ENCODE measurements at regions not wholly inside any gene's neighbourhood (a gene's known extent, or its start where the extent isn't known, plus 50 kb on each side); places are given as distances from the start of the nearest gene placed in this dataset.

DNA sequence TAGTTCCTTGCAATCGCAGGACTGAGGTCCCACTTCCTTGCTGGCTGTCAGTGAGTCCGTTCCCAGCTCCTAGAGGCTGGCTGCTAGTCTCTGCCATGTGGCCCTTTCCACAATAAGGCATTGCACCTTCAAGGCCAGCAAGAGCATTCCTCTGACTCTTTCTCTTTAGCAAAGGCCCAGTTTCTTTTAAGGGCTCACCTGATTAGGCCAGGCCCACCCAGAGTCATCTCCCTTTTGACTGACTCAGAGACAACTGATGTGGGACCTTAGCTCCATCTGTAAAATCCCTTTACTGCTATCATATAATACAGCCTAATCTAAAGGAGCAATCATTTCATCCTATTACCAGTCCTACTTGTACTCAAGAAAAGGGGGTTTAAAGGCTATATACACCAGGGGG lies 278.2 kb downstream of the SLC4A3 start:
- no peak for DNase-seq

DNA sequence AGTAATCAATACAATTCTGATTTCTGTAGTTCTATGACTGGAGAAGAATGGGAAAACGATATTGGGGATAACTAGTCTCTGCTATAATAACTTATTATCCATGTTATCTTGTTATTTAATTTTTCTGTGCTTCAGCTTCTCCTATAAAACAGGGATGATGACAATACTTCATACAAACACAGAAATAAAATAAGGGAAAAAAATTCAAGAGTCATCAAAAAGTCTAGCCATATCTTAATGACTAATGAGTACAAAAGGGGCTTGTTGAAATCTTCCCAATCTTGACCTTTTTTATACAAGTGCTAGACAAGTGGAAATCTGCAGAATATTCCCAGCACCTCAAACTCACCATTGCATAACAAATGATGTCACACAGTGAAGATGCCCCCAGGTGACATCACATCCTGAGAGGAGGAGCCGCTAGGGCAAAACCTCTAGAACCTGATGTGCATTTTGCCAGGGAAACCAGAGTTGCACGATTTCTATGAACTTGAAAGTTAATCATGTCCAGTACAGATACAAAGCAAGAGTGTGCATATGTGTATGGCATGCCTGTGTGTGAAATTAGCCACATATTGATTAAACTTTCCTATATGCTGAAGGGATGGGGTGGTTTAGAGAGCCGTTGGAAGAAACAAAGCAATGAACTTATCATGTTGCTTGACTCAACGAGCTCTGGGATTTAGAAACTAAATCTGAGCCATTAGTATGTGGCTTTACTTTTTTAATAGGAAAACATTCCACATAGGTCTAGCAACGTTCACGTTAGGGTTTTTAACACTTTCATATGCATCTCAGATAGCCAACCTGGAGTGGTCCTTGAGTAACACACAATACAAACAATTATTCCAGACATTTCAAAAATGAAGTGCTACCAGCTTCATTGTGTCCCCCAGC lies 278.9 kb downstream of the SLC4A3 start:
- DNase-seq, result no peak

- DNase-seq, result no peak
Observed at GRCh38 chr2:219907011-219907365, 279.6 kb downstream of the SLC4A3 start.

GRCh38 chr2:219908538-219908937 lies 281.1 kb downstream of the SLC4A3 start:
- no peak for DNase-seq

- no peak for DNase-seq
Observed at GRCh38 chr2:219911541-219911940, 284.1 kb downstream of the SLC4A3 start.

GRCh38 chr2:219912491-219912921 lies 285.1 kb downstream of the SLC4A3 start:
- no peak for DNase-seq

DNA sequence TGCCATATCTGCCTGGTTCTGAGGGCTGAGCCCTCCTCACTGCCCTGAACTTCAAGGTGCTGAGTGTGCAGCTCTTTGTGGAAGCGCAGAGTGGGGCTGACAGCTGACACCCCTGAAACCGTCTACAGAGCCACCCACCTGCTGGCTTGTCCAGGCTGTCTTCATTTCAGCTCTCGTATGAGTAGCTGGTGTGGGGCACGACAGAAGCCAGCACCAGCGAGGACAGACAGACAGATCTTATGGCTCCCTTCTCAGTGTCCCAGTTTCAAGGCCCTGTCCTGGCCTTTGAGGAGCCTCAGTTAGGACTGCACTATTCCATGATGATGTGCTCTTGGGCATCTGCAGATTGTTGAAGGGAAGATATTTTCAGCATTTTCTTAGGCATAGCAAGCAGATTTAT lies 287.1 kb downstream of the SLC4A3 start:
- DNase-seq, result no peak

DNA sequence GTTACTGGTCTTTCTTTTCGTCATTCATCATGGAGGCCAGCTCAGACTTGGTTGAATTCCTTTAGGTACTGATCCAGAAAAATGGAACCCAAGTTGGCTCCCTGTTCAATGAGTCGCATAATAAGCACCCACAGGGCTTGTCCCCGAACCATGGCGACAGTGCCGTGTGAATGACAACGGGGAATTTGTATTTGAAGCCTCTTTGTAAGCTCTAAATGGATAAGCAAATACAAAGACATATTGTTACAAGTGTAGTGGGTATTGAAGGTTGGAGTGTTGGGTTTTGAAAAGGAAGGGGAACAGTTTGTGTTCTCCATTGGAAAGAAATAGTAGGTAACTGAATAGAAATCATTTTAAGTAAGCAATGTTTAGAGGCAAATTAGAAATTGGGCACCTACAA lies 288.9 kb downstream of the SLC4A3 start:
- DNase-seq, result no peak

GRCh38 chr2:219916726-219917440 lies 289.5 kb downstream of the SLC4A3 start:
- no peak for DNase-seq

GRCh38 chr2:219918254-219918653 lies 290.8 kb downstream of the SLC4A3 start:
- no peak for DNase-seq

GRCh38 chr2:219918944-219919343 lies 291.5 kb downstream of the SLC4A3 start:
- DNase-seq, result no peak

GRCh38 chr2:219919506-219919905 lies 292.1 kb downstream of the SLC4A3 start:
- no peak for DNase-seq

- no peak for DNase-seq
Observed at GRCh38 chr2:219929835-219930234, 302.4 kb downstream of the SLC4A3 start.

DNA sequence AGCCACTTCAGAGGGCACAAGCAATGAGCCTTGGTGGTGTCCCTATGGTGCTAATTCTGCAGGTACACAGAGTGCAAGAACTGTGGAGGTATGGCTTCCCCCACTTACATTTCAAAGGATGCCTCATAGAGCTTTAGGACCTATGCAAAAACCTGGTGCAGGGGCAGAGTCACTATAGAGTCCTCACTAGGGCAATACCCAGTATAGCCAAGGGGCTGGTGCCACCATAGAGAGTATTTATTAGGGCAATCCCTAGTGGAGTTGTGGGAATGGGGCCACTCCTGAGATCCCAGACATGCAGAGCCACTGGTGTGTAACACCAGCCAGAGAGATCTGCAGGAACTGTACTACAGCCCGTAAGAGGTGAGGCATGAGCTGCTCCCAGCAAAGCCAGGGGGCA lies 312.2 kb downstream of the SLC4A3 start:
- DNase-seq, result no peak

DNA sequence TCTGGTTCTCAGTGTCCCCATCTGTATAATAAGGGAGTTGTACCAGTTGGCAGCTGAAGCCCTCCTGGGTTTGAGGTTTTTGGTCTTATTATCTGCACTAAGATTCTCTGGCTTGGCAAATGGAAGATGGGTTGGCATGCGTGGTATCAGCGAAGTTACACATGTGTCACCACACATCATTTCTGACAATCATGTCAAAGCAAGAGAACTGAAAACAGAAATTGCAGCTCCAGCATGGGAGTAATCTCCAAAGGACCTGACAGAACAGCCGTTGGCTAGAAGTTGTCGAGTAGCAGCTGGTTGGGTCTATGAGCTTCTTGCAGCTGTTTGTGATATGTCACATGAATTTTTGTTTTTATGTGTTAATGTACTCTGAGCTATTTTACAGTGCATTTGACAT lies 317.4 kb downstream of the SLC4A3 start:
- no peak for DNase-seq

DNA sequence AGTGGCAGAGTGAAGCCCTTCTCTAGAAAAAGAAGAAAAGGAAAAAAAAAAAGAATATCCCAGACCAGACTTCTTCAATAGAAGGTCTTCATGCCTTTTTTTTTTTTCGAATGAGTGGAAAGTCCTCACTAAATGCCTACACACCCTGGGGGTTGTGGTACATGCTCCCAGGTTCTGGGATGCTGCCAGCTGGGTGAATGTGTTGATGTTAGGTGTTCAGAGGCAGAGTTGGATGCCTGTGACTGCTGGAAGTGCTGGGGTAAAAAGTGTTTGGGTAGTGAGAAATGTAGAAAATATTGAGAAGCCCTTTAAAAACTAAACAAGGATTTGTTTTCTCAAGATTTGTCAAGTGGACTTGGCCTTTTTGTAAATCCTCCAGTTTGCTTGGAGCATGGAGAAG lies 318.6 kb downstream of the SLC4A3 start:
- no peak for DNase-seq

DNA sequence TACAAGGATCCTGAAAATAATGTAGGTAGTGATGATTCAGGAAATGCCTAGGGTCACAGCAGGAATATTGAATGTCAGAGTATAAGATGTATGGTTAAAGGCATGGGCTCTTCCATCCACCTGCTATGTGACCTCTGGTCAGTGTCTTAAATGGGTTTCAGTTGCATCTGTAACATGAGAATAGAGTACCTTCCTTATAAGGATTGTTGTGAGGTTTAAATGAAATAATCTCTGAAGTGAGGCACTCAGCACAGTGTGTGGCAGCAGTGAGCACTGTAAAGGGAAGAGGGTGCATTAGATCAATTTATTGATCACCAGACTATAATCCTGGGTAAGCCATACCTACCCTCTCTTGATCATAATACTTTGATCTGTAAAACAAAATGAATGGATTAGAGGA lies 319.1 kb downstream of the SLC4A3 start:
- DNase-seq, result no peak

- no peak for DNase-seq
Observed at GRCh38 chr2:219947575-219947974, 320.1 kb downstream of the SLC4A3 start.

DNA sequence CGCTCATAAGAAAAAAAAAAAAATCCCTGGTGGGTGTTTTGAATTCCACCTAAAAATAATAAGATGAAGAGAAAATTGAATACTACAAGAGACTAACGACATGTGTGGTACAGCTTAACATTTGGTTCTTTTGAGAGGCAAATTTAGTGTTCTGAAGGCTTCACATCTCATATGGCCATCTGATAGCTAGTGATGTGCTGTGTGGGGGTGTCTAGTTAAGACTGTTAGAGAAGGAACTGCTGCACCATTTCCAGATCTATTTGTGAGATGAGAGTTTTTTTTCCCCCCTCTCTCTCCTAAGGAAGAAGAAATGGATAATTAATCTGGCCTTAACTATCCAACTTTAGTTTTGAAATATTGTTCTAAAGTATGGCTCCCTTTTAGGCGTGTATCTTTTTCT lies 321.6 kb downstream of the SLC4A3 start:
- no peak for DNase-seq

DNA sequence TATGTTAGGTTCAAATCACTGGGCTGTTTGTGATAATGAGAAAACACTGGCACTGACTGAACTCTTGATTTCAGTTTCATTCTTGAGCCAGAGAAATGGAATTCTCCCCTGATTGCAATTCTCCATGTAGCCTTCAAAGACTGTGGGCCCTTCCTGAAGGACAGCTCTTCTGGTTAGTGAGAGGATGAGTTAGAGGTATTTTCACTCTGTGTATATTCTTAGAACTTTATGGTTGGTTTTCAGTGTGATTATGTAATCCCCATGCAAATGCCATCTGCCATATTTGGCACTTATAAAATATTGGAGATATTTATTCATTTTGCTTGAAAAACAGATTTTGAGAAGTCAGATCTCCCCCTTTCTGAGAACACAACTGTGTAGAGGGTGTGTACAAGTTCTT lies 323.7 kb downstream of the SLC4A3 start:
- no peak for DNase-seq

DNA sequence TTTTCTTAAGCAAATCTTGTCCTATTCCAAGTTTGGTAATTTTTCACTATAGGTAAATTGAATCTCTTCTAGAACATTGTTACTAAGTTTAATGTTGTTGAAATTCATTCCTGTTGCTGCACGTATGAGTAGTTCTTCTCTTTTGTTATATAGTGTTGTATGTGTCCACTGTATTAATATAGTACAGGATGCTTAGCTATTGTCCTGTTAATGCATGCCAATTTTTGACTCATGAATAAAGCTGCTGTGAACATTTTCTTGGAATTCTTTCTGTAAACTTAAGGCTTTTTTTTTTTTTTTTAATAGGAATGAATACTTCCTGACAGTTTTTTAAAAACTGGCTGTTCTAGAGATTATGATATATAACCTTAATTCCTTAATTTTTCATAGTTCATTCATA lies 326.9 kb downstream of the SLC4A3 start:
- no peak for DNase-seq

DNA sequence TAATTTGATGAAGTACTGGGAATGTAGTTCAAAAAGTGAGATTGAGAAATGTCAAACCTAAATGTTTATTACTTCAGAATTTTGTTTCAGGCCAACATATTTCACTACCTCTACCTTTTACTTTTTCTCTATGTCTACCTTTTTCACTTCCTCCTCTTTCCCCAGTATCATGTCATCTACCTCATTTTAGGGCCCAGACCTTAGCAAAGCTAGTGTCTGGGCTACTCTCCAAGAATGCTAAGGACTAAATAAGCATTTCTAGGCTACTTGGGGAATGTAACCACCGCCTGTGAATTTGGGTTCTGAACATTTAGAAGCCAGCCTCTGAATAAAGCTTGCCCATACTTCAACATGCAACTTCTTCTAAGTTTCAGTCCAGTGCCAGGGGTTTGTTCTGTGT lies 330.4 kb downstream of the SLC4A3 start:
- no peak for DNase-seq

GRCh38 chr2:219958941-219959340 lies 331.5 kb downstream of the SLC4A3 start:
- no peak for DNase-seq

- DNase-seq, result no peak
Observed at GRCh38 chr2:219959471-219959870, 332.0 kb downstream of the SLC4A3 start.
